GM21528 (cell line): ENCODE measurements at regions not wholly inside any gene's neighbourhood (a gene's known extent, or its start where the extent isn't known, plus 50 kb on each side); places are given as distances from the start of the nearest gene placed in this dataset.
"Not testable (repeated sequence)": the region's sequence is repeated elsewhere in the genome, so short reads cannot be mapped to it uniquely, and the experiment has no call there.

ENCODE experiments used
- ATAC-seq: cut with Tn5 transposase; IDR thresholded peaks from one replicate; pipeline ENCODE4 v1.9.1; 2021; ENCODE audit warnings: mild to moderate bottlenecking, moderate library complexity; ENCODE audit not compliant: unreplicated experiment, low FRiP score

DNA sequence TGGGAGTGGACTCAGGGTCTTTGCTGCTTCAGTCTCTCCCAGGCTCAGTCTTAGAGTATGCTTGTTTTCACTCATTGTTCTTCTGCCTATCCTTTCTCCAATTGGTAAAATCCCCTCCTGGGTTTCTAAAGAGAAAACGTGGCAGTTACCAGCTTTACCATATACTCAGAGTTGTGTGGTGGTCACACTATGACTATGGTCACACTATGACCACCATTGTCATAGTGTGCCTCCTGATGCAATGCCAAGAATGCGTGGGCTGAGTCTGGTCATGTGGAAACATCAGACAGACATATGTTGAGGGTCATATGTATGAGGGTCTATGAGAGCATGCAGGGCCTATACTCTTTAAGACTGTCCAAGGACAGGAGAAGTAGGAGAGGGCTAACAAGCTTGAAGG, 326.5 kb upstream of the PRR16 start:
- ATAC-seq, result no peak

DNA sequence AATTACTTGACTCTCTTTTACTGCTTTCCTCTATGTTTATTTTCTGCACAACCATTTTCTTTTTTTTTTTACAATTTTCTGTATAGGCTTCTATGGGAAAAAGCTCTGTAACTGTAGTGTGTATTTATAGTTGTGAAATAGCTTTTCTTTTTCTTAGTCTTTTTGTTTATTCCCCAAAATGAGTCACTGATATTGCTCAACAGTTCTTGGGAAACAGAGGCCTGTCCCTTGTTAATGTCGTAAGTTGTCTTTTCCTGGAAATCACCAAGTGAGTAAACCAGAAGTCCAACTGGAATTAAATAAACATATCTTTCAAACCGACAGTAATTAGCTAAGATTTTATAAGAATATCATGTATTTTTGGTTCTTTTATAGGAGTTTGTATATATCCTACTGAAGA, 325.1 kb upstream of the PRR16 start:
- no peak for ATAC-seq

DNA sequence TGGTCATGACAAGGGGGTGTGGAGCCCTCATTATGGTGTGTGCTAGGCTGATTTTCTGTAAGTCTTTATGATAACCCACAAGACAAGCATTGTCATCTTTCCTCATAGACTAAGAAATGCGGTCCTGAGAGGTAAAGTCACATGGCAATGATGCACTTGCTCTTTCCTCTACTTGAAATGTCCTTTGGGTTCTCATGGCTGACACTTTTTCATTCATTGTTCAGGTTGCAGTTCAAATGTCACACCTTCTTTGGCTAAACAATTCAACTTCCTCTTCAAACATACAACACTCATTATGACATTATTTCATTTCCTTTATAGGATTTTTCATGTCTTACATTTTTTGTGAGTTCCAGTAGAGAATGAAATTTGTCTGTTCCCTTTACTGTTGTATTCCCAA, 323.6 kb upstream of the PRR16 start:
- no peak for ATAC-seq

DNA sequence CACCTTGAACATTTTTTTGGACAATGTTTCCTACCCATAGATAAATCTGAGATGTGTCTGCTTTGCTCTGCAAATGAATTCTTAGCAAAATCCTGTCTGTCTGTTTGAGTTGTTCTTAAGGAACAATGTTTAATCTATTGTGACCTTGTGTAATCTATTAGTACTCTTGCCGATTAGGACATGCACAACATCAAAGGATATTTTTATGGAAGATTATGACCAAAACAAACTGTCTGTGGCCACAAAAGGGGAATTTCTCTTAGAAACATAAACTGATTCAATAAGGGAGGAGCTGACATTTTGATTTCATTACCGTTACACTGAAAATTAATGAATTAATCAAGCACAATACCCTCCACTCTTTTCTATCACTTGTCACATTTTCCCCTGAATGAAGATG, 323.0 kb upstream of the PRR16 start:
- ATAC-seq, result no peak

DNA sequence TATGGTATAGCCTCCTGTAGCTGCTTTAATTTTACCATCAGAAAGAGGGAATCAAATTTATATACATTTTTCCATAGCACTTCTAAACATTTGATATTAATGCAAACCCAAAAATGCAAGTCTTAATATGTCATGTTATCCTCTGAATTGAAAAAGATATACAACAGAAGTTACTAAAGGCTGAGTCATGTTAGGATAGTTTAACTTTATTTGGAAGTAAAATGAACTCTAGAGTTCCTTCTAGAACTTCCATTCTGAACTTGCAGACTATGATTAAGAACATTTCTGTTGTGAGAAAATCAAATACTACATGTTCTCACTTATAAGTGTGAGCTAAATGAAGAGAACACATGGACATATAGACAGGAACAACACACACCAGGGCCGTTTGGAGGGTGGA, 317.3 kb upstream of the PRR16 start:
- no peak for ATAC-seq

DNA sequence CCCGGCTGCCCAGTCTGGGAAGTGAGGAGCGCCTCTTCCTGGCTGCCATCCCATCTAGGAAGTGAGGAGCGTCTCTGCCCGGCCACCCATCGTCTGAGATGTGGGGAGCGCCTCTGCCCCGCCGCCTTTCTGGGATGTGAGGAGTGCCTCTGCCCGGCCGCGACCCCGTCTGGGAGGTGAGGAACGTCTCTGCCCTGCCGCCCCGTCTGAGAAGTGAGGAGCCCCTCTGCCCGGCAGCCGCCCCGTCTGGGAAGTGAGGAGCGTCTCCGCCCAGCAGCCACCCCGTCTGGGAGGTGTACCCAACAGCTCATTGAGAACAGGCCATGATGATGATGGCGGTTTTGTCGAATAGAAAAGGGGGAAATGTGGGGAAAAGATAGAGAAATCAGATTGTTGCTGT, 316.2 kb upstream of the PRR16 start:
- ATAC-seq, result not testable (repeated sequence)

DNA sequence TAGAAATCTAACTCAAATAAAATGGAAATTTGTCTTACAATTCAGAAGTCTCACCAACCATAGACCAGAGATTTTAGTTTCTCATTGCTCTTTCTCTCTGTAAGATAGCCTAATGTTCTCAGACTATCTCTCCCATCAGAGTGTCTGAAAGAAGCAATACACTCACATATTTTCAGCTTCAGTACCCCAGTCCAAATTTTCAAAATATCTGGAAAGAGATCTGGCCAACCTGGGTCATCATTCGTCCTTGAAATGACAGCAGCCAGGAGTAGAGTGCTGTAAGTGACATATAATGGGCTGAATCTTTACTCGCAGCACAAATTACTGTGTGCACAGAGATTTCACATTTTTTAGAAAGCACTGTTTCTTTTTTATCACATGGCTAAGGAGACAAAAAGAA, 313.3 kb upstream of the PRR16 start:
- no peak for ATAC-seq

DNA sequence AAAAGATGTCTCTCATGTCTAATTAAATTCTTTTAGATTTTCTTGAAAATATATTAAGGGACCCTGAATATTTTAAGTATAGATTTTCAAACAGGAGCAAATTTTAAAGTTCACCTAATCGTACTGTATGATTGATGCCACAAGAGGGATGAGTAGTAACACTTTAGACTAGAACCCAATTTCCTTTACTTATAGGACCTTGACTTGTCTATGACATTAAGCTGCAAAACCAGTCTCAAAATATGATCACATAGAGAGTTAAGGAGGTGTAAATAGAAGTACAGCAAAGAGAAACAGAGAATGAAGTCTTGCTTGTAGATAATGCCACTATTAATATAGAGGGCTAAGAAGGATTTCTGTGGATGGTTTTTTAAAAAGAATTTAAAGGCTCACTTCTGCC, 312.9 kb upstream of the PRR16 start:
- no peak for ATAC-seq

DNA sequence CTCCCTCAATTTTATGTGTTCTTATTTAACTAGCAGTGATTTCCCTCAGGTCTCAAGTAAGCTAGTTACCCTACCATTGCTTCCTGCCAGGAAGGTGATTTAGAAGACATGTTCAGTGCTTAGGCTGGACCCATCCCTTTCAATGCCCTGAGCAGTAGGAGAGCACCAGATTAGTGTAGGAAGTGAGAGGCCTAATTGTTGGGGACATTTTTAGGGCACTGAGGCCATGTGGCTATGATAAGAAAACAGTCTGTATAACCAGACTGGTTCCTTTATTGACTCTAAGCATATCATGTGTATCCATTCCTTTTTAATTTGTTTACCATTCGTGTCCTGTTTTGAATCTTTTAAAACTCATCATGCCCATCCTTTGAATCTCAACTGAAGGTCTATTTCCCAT, 312.3 kb upstream of the PRR16 start:
- ATAC-seq, result no peak

DNA sequence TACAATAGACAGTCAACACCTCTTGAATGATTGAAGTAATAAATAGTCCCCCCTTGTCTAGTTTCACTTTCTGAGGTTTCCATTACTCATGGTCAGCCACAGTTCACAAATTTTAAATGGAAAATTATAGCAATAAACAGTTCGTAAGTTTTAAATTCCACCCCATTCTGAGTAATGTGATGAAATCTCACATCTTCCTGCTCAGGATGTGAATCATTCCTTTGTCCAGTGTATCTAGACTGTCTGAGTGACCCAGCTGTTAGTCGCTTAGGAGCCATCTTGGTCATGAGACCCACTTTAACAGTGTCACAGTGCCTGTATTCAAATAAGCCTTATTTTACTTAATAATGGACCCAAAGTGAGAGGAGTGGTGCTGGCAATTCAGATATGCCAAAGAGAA, 311.6 kb upstream of the PRR16 start:
- ATAC-seq, result no peak

DNA sequence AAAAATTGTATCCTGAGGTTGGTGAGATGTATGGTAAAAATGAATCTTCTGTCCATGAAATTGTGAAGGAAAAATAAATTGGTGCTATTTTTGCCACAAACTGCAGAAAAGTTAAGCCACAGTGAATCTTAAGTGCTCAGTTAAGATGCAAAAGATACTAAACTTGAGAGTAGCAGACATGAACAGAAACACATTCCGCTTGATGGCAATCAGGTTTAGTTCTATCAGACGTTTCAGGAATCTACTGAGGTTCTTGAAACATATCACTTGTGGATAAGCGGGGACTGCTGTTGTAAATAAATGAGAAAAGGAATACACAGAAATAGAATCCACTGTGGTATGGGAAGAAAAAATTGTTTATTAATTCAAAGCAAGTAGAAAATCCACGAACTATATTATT, 311.2 kb upstream of the PRR16 start:
- no peak for ATAC-seq

DNA sequence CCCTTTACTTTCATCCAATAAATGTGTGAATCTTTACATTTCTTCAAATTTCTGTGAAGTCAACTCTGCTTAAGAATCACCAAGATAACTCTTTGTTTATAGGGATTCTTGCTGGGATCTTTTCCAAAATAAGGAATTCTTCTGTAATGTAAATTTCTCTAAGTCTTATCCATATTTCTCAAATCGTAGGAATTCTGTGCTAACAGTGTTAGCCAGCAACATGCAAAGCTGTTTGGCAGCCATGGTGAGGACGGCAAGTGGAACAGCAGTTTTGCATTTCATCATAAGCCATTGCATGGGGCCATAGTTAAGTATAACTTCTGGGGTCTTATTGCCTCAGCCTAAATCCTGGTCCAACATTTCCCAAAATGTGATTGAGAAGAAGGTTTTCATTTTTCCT, 310.5 kb upstream of the PRR16 start:
- ATAC-seq, result no peak

DNA sequence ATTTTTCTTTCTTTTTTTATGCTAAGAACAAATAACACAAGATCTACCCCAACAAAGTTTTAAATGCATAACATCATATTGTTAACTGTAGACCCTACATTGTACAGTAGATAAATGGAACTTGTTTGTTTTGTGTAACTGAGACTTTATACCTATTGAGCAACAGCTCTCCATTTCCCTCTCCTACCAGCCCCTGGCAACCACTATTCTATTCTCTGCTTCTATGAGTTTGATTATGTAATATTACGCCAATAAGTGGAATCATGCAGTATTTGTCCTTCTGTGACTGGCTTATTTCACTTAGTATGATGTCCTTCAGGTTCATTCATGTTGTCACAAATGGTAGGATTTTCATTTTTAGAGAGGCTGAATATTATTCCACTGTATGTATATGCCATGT, 308.2 kb upstream of the PRR16 start:
- ATAC-seq, result no peak

DNA sequence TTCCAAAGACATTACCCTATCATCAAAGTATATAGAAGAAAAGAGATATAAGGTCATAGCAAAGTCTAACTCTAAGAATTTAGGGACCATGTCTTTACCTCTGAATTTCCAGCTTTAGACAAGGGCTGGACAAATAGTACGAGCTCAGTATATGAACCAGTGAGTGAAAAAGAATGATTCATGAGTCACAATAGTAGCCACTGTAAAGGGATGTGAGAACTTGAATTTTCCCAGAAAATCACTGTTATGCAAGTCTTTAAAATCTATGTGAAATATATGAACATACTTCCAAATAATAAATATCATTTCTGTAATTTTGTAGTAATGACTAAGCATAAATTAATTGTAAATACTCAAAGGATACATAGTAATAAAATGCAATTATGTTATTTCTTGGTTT, 305.9 kb upstream of the PRR16 start:
- ATAC-seq, result no peak

DNA sequence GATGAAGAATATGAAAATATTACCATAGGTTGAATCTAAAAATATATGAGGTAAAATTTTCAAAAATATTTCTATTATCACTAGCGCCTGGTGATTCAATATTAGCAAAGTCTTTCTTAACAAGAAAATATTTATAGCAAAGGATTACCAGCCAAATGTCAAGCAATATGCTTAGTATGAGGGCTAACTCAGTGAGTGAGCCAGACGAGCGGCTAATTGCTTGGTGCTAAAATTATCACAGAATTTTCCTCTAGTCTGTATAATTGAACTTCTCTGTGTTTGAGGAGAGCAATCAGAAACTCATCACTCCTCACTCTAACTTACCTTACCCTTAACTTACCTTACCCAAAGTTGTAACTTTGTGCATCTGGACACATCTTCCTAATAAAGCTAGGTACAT, 304.9 kb upstream of the PRR16 start:
- ATAC-seq, result no peak

DNA sequence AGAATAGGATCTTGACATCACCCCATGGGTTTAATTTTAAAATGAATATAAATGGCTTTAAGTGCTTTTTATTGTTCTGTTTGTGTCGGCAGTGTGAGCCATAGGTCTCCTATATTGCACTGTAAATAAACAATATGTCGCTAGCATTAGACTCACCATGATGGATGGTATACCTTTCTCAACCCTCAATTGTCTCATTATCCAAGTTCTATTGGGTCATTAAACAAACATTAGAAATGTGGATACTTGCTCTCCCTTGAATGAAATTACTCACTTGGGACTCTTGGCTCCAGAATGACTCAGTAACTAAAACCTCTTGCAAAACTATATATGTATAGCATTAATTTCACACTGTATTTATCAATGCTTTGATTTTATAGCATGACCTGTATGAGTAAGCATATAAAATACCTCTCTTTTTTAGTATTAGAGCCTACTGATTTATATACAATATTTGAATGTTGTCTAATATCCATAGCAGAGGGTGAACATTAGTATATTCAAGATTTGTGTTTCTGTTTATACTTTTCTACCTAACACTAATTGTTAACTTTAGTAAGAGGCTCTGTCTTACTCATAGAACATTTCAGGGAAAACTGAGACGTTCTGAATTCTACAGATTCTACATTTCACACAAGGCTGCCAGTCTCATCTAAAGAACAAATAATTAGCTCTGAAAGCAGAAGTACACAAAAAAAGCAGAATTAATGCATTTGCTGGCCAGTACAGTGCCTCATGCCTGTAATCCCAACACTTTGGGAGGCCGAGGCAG, 303.8 kb upstream of the PRR16 start:
- no peak for ATAC-seq

DNA sequence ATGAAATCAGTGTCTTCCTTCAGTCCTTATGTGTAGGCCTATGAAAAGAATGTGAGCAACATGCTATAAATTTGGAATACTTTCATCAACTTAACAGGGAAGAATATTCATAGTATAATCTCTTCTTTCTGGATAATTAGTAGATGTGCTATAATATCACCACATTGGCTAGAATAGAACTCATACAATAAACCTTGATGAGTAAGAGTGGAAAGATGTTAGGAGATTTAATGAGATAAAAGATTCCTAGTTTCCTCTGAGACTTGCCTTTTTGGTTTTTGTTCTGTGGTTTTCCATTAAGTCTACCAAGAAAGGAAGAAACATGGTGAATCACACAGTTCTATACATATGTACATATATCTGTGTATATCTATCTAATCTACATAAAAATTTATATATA, 301.8 kb upstream of the PRR16 start:
- ATAC-seq, result no peak

DNA sequence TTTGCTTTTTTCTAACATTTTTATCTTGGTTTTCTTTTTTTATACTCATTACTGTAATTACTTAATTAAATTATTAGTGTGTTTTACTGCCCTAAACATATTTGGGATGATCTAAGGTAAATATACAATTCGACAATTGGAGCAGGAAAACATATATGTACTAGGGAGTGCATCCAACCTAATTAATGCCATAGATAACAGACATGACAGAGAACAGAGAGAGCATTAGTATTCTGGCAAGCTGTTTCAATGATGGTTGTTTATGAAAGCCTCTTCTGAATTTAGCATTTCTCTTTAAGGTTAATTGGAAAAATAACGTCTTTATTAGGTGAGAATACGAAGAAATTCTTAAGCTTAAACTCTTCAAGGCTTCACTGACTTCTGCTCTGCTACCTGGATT, 300.1 kb upstream of the PRR16 start:
- no peak for ATAC-seq

DNA sequence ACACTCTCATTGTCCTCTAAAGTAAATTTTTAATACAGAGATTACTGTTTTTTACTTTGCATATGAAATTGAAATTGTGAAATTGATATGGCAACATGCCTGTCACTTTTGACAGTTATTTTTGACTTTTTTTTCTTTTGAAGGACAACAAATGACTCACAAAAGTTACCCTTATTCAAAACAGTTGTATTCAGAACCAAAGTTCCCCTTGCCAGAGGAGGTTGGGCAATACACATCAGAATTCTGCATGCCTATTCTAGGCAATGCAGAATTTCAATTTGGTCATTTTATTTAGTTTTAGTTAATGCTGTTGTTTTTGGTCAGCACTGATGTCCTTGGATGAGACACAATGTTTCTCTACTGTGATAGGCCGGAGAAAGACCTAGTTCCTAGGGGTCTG, 299.1 kb upstream of the PRR16 start:
- ATAC-seq, result no peak

DNA sequence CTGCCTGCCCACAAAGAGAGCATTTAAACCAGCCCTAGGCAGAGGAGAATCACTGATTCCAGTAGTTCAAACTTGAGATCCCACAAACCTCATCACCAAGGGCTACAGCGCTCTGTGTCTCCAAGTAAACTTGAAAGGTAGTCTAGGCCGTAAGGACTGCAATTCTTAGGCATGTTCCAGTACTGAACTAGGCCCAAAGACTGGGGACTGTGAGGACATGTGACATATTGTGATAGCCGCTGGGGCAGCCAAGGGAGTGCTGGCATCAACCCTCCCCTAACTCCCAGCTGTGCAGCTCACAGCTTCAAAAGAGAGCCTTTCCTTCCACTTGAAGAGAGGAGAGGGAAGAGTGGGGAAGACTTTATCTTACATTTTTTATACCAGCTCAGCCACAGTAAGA, 291.0 kb upstream of the PRR16 start:
- no peak for ATAC-seq

DNA sequence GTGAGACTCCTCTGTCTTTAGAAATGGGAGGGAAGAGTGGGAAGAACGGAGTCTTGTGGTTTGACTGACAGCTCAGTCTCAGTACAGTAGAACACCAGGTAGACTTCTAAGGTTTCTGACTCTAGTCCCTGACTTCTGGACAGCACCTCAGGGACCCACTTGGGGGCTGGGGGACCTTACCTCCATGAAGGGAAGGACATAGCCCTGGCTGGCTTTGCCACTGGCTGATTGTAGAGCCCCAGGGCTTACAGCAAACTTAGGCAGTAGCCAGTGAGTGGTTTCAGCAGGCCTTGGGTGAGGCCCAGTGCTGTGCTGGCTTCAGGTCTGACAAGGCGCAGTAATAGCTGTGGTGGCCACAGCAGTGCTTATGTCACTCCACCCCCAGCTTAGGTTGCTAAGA, 290.0 kb upstream of the PRR16 start:
- no peak for ATAC-seq

DNA sequence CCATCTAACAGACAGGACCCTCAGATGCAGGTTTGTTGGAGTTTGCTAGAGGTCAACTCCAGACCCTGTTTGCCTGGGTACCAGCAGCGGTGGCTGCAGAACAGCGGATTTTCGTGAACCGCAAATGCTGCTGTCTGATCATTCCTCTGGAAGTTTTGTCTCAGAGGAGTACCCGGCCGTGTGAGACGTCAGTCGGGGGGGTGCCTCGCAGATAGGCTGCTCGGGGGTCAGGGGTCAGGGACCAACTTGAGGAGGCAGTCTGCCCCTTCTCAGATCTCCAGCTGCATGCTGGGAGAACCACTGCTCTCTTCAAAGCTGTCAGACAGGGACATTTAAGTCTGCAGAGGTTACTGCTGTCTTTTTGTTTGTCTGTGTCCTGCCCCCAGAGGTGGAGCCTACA, 282.9 kb upstream of the PRR16 start:
- not testable (repeated sequence) for ATAC-seq

DNA sequence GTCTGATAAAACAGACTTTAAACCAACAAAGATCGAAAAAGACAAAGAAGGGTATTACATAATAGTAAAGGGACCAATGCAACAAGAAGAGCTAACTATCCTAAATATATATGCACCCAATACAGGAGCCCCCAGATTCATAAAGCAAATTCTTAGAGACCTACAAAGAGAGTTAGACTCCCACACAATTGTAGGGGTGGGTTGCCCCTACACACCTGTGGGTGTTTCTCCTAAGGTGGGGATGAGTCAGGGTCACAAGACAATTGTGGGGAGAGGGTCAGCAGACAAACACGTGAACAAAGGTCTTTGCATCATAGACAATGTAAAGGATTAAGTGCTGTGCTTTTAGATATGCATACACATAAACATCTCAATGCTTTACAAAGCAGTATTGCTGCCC, 269.4 kb upstream of the PRR16 start:
- ATAC-seq, result not testable (repeated sequence)
